Esophagus squamous epithelium (tissue), 5 donors: ENCODE measurements at regions not wholly inside any gene's neighbourhood (a gene's known extent, or its start where the extent isn't known, plus 50 kb on each side); places are given as distances from the start of the nearest gene placed in this dataset.

Experiments used
- DNase-seq: peaks from one replicate; lab custom pipeline; 2025; lab: John Stamatoyannopoulos, UW
- H3K27ac ChIP-seq, 4 donors: fragments of 200-600 bp; sonication (generic); one replicate each; pipeline ENCODE4 v1.5.1; 2016 to 2019; ENCODE audit warnings: mild to moderate bottlenecking in 1 of 4
- H3K27me3 ChIP-seq, 4 donors: fragments of 200-600 bp; sonication (generic); 1 replicate in 3 of 4; 2 replicates in 1 of 4; pipeline versions ENCODE4 v1.5.1 to v1.6.0; 2017 to 2021; ENCODE audit warnings: antibody characterized with exemption in 1 of 4
- H3K36me3 ChIP-seq, 3 donors: fragments of 200-600 bp; sonication (generic); one replicate each; pipeline ENCODE4 v1.5.1; 2016 to 2019
- H3K4me1 ChIP-seq, 3 donors: fragments of 200-600 bp; sonication (generic); one replicate each; pipeline ENCODE4 v1.5.1; 2017 to 2019
- H3K4me3 ChIP-seq, 4 donors: fragments of 200-600 bp; sonication (generic); 1 replicate in 3 of 4; 2 replicates in 1 of 4; pipeline ENCODE4 v1.5.1; 2016 to 2019; ENCODE audit warnings: mild to moderate bottlenecking in 2 of 4, moderate library complexity in 1 of 4
- H3K9me3 ChIP-seq, 3 donors: fragments of 200-600 bp; sonication (generic); one replicate each; pipeline ENCODE4 v1.5.1; 2016 to 2019
- POLR2A ChIP-seq, 4 donors: fragments of 450-650 bp; IDR thresholded peaks; one replicate each; pipeline ENCODE4 v1.6.1; 2017; ENCODE audit warnings: antibody characterized with exemption in 4 of 4, mild to moderate bottlenecking in 4 of 4, moderate library complexity in 3 of 4
- WGBS, 2 donors: methylation state at CpG; one replicate each; pipeline ENCODE4 v1.1.5; 2018; 5-methylcytosine and 5-hydroxymethylcytosine counted together
- intact Hi-C: fragments of 100-400 bp; cut with DNase I; formaldehyde crosslinking; loops from one replicate; pipeline ENCODE4 v1.15.0; 2022
- TF ChIP-seq, protein P1 (sequence below), 6 experiments: fragments of 450-650 bp in 4 of 6; fragments of 200-600 bp in 2 of 6; sonication (generic) in 2 of 6; IDR thresholded peaks; one replicate each; pipeline ENCODE4 v1.5.1; 2016 to 2019; ENCODE audit warnings: antibody characterized with exemption in 6 of 6, mild to moderate bottlenecking in 4 of 6, moderate library complexity in 4 of 6
- donor health status: DM: yes; HTN: yes; CAD: no.

DNA sequence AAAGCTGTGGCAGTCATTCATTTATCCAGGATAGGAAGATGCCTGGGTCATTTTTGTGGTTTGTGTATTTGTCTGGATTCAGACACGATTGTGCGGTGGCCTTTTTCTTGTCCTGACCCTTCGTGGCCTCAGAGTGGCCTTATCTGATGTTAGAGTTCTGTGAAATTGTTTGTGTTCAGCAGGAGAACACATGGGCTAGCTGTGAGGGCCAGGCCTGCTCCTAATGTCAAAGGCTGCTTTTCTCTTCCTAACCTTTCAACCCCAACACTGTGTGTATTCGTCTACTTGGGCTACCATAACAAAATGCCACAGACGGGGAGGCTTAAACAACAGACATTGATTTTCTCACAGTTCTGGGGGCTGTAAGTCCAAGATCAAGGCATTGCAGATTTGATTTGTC, 321.8 kb downstream of the CD83 start:
- no peak for DNase-seq
- intact Hi-C loops, result no loop called here
- Histone ChIP-seq H3K4me3 (no peak overlapping the region), H3K4me1 (peaks cover 0 to 20% (median 9%) of the 10 kb centered on the region in 3 donors), H3K9me3 (no peaks in the 10 kb centered on the region), H3K27ac (no peak overlapping the region), H3K27me3 (no peaks in the 10 kb centered on the region), H3K36me3 (no peaks in the 10 kb centered on the region)
- TF ChIP-seq POLR2A (IDR thresholded peaks at IDR 0.05), result no peak
- TF ChIP-seq, protein P1, sequence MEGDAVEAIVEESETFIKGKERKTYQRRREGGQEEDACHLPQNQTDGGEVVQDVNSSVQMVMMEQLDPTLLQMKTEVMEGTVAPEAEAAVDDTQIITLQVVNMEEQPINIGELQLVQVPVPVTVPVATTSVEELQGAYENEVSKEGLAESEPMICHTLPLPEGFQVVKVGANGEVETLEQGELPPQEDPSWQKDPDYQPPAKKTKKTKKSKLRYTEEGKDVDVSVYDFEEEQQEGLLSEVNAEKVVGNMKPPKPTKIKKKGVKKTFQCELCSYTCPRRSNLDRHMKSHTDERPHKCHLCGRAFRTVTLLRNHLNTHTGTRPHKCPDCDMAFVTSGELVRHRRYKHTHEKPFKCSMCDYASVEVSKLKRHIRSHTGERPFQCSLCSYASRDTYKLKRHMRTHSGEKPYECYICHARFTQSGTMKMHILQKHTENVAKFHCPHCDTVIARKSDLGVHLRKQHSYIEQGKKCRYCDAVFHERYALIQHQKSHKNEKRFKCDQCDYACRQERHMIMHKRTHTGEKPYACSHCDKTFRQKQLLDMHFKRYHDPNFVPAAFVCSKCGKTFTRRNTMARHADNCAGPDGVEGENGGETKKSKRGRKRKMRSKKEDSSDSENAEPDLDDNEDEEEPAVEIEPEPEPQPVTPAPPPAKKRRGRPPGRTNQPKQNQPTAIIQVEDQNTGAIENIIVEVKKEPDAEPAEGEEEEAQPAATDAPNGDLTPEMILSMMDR (IDR thresholded peaks at IDR 0.05), result no peak
- WGBS, 2 donors, result 89 to 91% methylated on average over 5 of the region's 5 CpGs

DNA sequence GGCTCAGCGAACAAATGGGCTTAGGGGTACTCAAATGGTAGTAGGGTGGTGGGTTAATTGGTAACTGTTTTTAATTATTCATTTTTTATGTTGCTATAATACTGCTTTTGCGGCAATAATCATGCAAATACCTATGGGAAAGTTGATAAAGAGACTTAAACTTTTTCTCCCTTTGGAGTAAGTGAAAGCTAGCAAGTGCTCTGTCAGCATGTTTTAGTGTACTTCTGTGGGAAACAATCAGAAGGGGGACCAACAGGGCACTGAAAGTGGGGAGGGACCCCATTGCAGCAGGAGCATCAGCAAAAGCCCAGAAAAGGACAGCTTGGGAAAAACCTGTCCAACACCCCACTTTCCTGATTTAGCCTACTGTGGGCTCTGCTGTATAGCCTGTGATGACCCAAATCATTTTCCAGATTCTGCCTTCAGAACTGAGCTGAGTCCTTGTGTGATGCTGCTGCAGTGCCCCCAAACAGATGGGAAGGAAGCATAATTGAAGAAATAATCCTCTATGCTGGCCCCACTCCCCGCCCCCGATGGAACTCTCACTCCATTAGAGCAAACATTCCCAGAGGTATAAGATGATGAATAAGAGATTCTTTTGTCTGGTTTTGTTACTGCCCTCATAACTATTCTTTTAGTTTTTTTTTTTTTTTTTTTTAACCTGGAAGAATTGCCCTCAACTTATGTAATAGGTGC, 322.8 kb downstream of the CD83 start:
- no peak overlapping the region for H3K4me3 ChIP-seq
- H3K4me1 ChIP-seq, result peaks cover 0 to 20% (median 9%) of the 10 kb centered on the region in 3 donors
- no peak for TF ChIP-seq POLR2A (IDR thresholded peaks at IDR 0.05)
- TF ChIP-seq, protein P1 (IDR thresholded peaks at IDR 0.05), result no peak
- no peaks in the 10 kb centered on the region for H3K9me3 ChIP-seq
- intact Hi-C loops, result no loop called here
- no peaks in the 10 kb centered on the region for H3K36me3 ChIP-seq
- DNase-seq, result no peak
- no peaks in the 10 kb centered on the region for H3K27me3 ChIP-seq
- peak overlapping the region in 3 of 4 donors; percentile 56 to 79 (median 60) for H3K27ac ChIP-seq
- 70 to 79% methylated on average over 4 of the region's 4 CpGs for WGBS, 2 donors

DNA sequence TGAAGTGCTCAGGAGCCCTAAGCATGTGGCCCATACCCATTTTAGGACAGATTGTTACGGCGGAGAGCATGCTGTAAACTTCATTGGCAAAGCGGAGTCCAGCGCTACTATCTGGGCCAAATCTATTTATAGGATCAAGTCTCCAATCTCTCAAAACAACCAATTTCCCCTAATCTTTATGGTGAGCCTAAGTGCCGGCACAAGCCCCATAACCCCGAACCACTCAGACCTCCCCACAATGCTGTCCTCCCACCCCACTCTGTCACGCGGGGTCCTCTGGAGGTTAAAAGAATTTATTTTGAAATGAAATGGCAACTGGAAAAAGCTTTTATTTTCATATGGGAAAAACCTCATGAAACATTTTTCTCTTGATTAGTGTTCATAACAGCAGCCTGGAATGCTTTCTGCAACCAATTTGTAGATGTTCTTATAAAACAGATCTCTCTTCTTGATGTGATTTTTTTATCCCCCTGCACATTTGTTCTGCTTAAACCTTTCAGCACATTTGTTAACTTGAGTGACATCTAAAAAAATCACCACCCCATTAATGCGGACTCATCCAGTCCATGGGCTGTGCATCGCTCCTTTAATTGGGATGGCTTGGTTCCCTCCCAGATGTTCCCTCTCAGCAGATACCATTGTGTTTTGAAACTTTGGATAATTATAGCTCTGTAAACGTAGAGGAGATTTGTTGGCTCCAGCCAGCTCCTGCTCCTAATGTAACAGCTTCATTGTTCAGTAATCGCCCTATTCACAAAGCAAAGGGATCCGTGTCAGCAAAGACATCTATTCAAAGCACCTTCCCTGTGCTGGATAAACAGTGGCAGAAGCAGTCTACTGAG, 323.6 kb downstream of the CD83 start:
- Histone ChIP-seq H3K27ac (peak overlapping the region in 3 of 4 donors; percentile 56 to 80 (median 79)), H3K27me3 (no peaks in the 10 kb centered on the region), H3K4me1 (peaks cover 0 to 20% (median 9%) of the 10 kb centered on the region in 3 donors), H3K36me3 (no peaks in the 10 kb centered on the region), H3K4me3 (peak overlapping the region in 1 of 4 donors; percentile 36), H3K9me3 (no peaks in the 10 kb centered on the region)
- 53 to 61% methylated on average over 13 of the region's 13 CpGs for WGBS, 2 donors
- intact Hi-C loops, result no loop called here
- no peak for TF ChIP-seq POLR2A (IDR thresholded peaks at IDR 0.05)
- TF ChIP-seq, protein P1 (IDR thresholded peaks at IDR 0.05), result no peak
- no peak for DNase-seq

DNA sequence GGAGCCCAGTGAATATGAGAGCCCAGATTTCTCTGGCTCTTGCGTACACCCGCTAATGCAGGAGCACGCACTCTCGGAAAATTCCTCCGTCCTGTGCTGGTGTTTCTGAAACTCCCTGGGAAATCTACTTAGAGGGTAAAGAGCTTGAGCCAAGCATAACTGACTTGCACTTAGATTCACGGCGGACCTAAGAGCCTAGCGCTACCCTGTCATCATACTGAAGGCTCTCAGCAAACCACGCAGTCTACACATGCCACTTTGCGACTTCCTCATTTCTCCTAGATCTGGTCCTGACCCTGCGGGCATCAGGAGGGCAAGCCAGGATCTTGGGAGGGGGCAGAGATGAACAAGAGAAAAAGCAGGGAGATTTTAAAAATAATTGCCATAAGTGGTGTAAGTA, 324.7 kb downstream of the CD83 start:
- 72 to 82% methylated on average over 8 of the region's 11 CpGs for WGBS, 2 donors
- no peak overlapping the region for H3K4me3 ChIP-seq
- H3K4me1 ChIP-seq, result peaks cover 0 to 20% (median 9%) of the 10 kb centered on the region in 3 donors
- DNase-seq, result no peak
- no peaks in the 10 kb centered on the region for H3K36me3 ChIP-seq
- H3K9me3 ChIP-seq, result no peaks in the 10 kb centered on the region
- H3K27me3 ChIP-seq, result no peaks in the 10 kb centered on the region
- intact Hi-C loops, result no loop called here
- peak overlapping the region in 3 of 4 donors; percentile 23 to 80 (median 79) for H3K27ac ChIP-seq
- no peak for TF ChIP-seq POLR2A (IDR thresholded peaks at IDR 0.05)
- TF ChIP-seq, protein P1 (IDR thresholded peaks at IDR 0.05), result no peak
